ENCODE measurements at regions not wholly inside any gene's neighbourhood (a gene's known extent, or its start where the extent isn't known, plus 50 kb on each side); places are given as distances from the start of the nearest gene placed in this dataset.
"Not testable (repeated sequence)": the region's sequence is repeated elsewhere in the genome, so short reads cannot be mapped to it uniquely, and the experiment has no call there.

- intact Hi-C loops (cut with DNase I), result no loop called here
- no peak for DNase-seq (ENCODE audit: low spot score)
- ATAC-seq, result no peak
Observed at GRCh38 chr1:194653385-194653784, 1467.0 kb upstream of the B3GALT2 start.

GRCh38 chr1:194647118-194647517 lies 1460.7 kb upstream of the B3GALT2 start:
- DNase-seq (ENCODE audit: low spot score) (no peak), ATAC-seq (no peak)
- intact Hi-C loops (cut with DNase I), result no loop called here

- no peak for ATAC-seq
- intact Hi-C loops (cut with DNase I), result no loop called here
- DNase-seq (ENCODE audit: low spot score), result no peak
Observed at GRCh38 chr1:194644528-194644927, 1458.1 kb upstream of the B3GALT2 start.

GRCh38 chr1:194640322-194640721 lies 1453.9 kb upstream of the B3GALT2 start:
- DNase-seq (ENCODE audit: low spot score), result no peak
- intact Hi-C loops (cut with DNase I), result no loop called here
- ATAC-seq, result no peak

GRCh38 chr1:194629011-194629410 lies 1442.6 kb upstream of the B3GALT2 start:
- no peak for DNase-seq (ENCODE audit: low spot score)
- intact Hi-C loops (cut with DNase I), result no loop called here
- no peak for ATAC-seq

- intact Hi-C loops (cut with DNase I), result no loop called here
- DNase-seq (ENCODE audit: low spot score), result no peak
- ATAC-seq, result no peak
Observed at GRCh38 chr1:194624833-194625232, 1438.4 kb upstream of the B3GALT2 start.

- DNase-seq (ENCODE audit: low spot score) (no peak), ATAC-seq (no peak)
- intact Hi-C loops (cut with DNase I), result no loop called here
Observed at GRCh38 chr1:194618101-194618500, 1431.7 kb upstream of the B3GALT2 start.

GRCh38 chr1:194617272-194617671 lies 1430.9 kb upstream of the B3GALT2 start:
- DNase-seq (ENCODE audit: low spot score); intact Hi-C loops (cut with DNase I); ATAC-seq: not testable (repeated sequence)

GRCh38 chr1:194616835-194617234 lies 1430.4 kb upstream of the B3GALT2 start:
- no peak for ATAC-seq
- intact Hi-C loops (cut with DNase I), result no loop called here
- DNase-seq (ENCODE audit: low spot score), result no peak

GRCh38 chr1:194602184-194602583 lies 1415.8 kb upstream of the B3GALT2 start:
- ATAC-seq, result no peak
- intact Hi-C loops (cut with DNase I), result no loop called here
- DNase-seq (ENCODE audit: low spot score), result no peak

- DNase-seq (ENCODE audit: low spot score), result no peak
- intact Hi-C loops (cut with DNase I), result no loop called here
- ATAC-seq, result no peak
Observed at GRCh38 chr1:194600716-194601115, 1414.3 kb upstream of the B3GALT2 start.

- ATAC-seq, result no peak
- no peak for DNase-seq (ENCODE audit: low spot score)
- intact Hi-C loops (cut with DNase I), result no loop called here
Observed at GRCh38 chr1:194598098-194598497, 1411.7 kb upstream of the B3GALT2 start.

- intact Hi-C loops (cut with DNase I), result no loop called here
- DNase-seq (ENCODE audit: low spot score) (no peak), ATAC-seq (no peak)
Observed at GRCh38 chr1:194586302-194586701, 1399.9 kb upstream of the B3GALT2 start.

GRCh38 chr1:194584052-194584451 lies 1397.6 kb upstream of the B3GALT2 start:
- intact Hi-C loops (cut with DNase I), result no loop called here
- ATAC-seq (no peak), DNase-seq (ENCODE audit: low spot score) (no peak)

- no peak for DNase-seq (ENCODE audit: low spot score)
- intact Hi-C loops (cut with DNase I), result no loop called here
- ATAC-seq, result no peak
Observed at GRCh38 chr1:194570476-194570875, 1384.1 kb upstream of the B3GALT2 start.

GRCh38 chr1:194568610-194569009 lies 1382.2 kb upstream of the B3GALT2 start:
- no peak for DNase-seq (ENCODE audit: low spot score)
- intact Hi-C loops (cut with DNase I), result no loop called here
- no peak for ATAC-seq

GRCh38 chr1:194548071-194548470 lies 1361.7 kb upstream of the B3GALT2 start:
- no peak for DNase-seq (ENCODE audit: low spot score)
- ATAC-seq, result no peak
- intact Hi-C loops (cut with DNase I), result no loop called here

- DNase-seq (ENCODE audit: low spot score), result no peak
- ATAC-seq, result no peak
- intact Hi-C loops (cut with DNase I), result no loop called here
Observed at GRCh38 chr1:194544012-194544411, 1357.6 kb upstream of the B3GALT2 start.

GRCh38 chr1:194538453-194538852 lies 1352.0 kb upstream of the B3GALT2 start:
- ATAC-seq (no peak), DNase-seq (ENCODE audit: low spot score) (no peak)
- intact Hi-C loops (cut with DNase I), result no loop called here

GRCh38 chr1:194537521-194537920 lies 1351.1 kb upstream of the B3GALT2 start:
- DNase-seq (ENCODE audit: low spot score), result no peak
- ATAC-seq, result no peak
- intact Hi-C loops (cut with DNase I), result no loop called here

GRCh38 chr1:194535369-194535768 lies 1349.0 kb upstream of the B3GALT2 start:
- intact Hi-C loops (cut with DNase I), result no loop called here
- DNase-seq (ENCODE audit: low spot score), result no peak

GRCh38 chr1:194534784-194535183 lies 1348.4 kb upstream of the B3GALT2 start:
- intact Hi-C loops (cut with DNase I), result no loop called here

More at GRCh38 chr1:194535369-194535768, 1349.0 kb upstream of the B3GALT2 start:
- ATAC-seq, result no peak

More at GRCh38 chr1:194534784-194535183, 1348.4 kb upstream of the B3GALT2 start:
- ATAC-seq (no peak), DNase-seq (ENCODE audit: low spot score) (no peak)
